A549 (cell line): ENCODE measurements at regions not wholly inside any gene's neighbourhood (a gene's known extent, or its start where the extent isn't known, plus 50 kb on each side); places are given as distances from the start of the nearest gene placed in this dataset.
"Not testable (repeated sequence)": the region's sequence is repeated elsewhere in the genome, so short reads cannot be mapped to it uniquely, and the experiment has no call there.

ENCODE experiments used
- ATAC-seq, 2 experiments: fragments of 200-7000 bp in 1 of 2; fragments of >200 bp in 1 of 2; cut with Nextera tagmentation in 1 of 2; cut with Tn5 transposase in 1 of 2; 3 replicates each; pipeline versions ENCODE4 v1.8.0 to v1.9.1; 2018 to 2020; ENCODE audit warnings: mild to moderate bottlenecking in 1 of 2, moderate library complexity in 1 of 2
- CTCF ChIA-PET: fragments of 300-600 bp; sonication (Branson Sonifier 250); formaldehyde crosslinking; extraction: SDS; loops from one replicate; lab custom pipeline; 2021; ENCODE audit warnings: antibody characterized with exemption, inconsistent platforms; lab: Yijun Ruan, JAX
- POLR2A ChIA-PET: fragments of 350-600 bp; formaldehyde crosslinking; extraction: SDS; loops from one replicate; lab custom pipeline; 2021; ENCODE audit warnings: antibody characterized with exemption, inconsistent platforms; lab: Yijun Ruan, JAX
- DNase-seq, 2 experiments: peaks; one replicate each; pipeline versions ENCODE4 v3.0.0 to v3.0.0-alpha.2; 2011 to 2016; ENCODE audit warnings: low read depth in 1 of 2, low spot score in 1 of 2
- FAIRE-seq: peaks from 2 replicates; lab custom pipeline; 2011; peaks lifted over from hg19 to GRCh38; lab: Jason Lieb, UNC
- H3K27ac ChIP-seq, 2 experiments: fragments of >200 bp; sonication (Bioruptor Twin); formaldehyde crosslinking; 3 replicates each; pipeline ENCODE4 v1.5.1; 2016 to 2017
- H3K4me1 ChIP-seq: fragments of >200 bp; sonication (Bioruptor Twin); formaldehyde crosslinking; 3 replicates; pipeline ENCODE4 v1.6.1; 2016
- H3K4me2 ChIP-seq: fragments of >200 bp; sonication (Bioruptor Twin); formaldehyde crosslinking; 3 replicates; pipeline ENCODE4 v1.6.1; 2016
- H3K4me3 ChIP-seq: fragments of >200 bp; sonication (Bioruptor Twin); formaldehyde crosslinking; 3 replicates; pipeline ENCODE4 v1.5.1; 2016
- H3K9me3 ChIP-seq: fragments of >200 bp; sonication (Bioruptor Twin); formaldehyde crosslinking; 3 replicates; pipeline ENCODE4 v1.6.1; 2016
- BHLHE40 ChIP-seq: IDR thresholded peaks from 2 replicates; pipeline ENCODE4 v1.6.1; 2012; ENCODE audit warnings: low read depth, low read length, inconsistent platforms
- CBX2 ChIP-seq: fragments of 200-600 bp; sonication (generic); IDR thresholded peaks from 2 replicates; pipeline ENCODE4 v1.6.1; 2016; ENCODE audit warnings: low read depth, mild to moderate bottlenecking, borderline replicate concordance
- CEBPB ChIP-seq, 2 experiments: fragments of >200 bp in 1 of 2; sonication (Bioruptor Twin) in 1 of 2; formaldehyde crosslinking in 1 of 2; IDR thresholded peaks; 2 replicates each; pipeline ENCODE4 v1.6.1; 2012 to 2016
- CHD4 ChIP-seq: fragments of 200-600 bp; sonication (generic); IDR thresholded peaks from 2 replicates; pipeline ENCODE4 v1.6.1; 2016; ENCODE audit warnings: antibody characterized with exemption, mild to moderate bottlenecking, borderline replicate concordance
- EHMT2 ChIP-seq: fragments of 200-600 bp; sonication (generic); IDR thresholded peaks from 2 replicates; pipeline ENCODE4 v1.6.1; 2016; ENCODE audit warnings: antibody characterized with exemption, low read depth, mild to moderate bottlenecking, moderate library complexity
- ELK1 ChIP-seq: fragments of 150-350 bp; IDR thresholded peaks from 2 replicates; pipeline ENCODE4 v1.6.1; 2014; ENCODE audit warnings: low read depth, mild to moderate bottlenecking, low read length
- EP300 ChIP-seq, 2 experiments: fragments of >200 bp; sonication (Bioruptor Twin); formaldehyde crosslinking; IDR thresholded peaks; 2 replicates in 1 of 2; 3 replicates in 1 of 2; pipeline ENCODE4 v1.6.1; 2016 to 2017
- FOSL2 ChIP-seq, 2 experiments: fragments of 450-650 bp in 1 of 2; fragments of >200 bp in 1 of 2; sonication (Bioruptor Twin) in 1 of 2; formaldehyde crosslinking; IDR thresholded peaks; 2 replicates each; pipeline versions ENCODE4 v1.5.0 to v1.6.1; 2016 to 2020; ENCODE audit warnings: mild to moderate bottlenecking in 1 of 2, moderate library complexity in 1 of 2
- HEYL ChIP-seq: fragments of 250-450 bp; sonication (Bioruptor Pico); IDR thresholded peaks from 2 replicates; pipeline ENCODE4 v1.8.0; 2021; ENCODE audit warnings: mild to moderate bottlenecking, moderate library complexity
- HMGXB4 ChIP-seq: fragments of 250-450 bp; sonication (Bioruptor Pico); IDR thresholded peaks from 2 replicates; pipeline ENCODE4 v1.5.0; 2021; ENCODE audit warnings: mild to moderate bottlenecking, moderate library complexity, borderline replicate concordance
- HOXB5 ChIP-seq: fragments of 250-450 bp; sonication (Bioruptor Pico); IDR thresholded peaks from 2 replicates; pipeline ENCODE4 v1.5.0; 2020; ENCODE audit warnings: mild to moderate bottlenecking, moderate library complexity
- KDM5A ChIP-seq: fragments of 200-600 bp; sonication (generic); IDR thresholded peaks from 2 replicates; pipeline ENCODE4 v1.6.1; 2016; ENCODE audit warnings: antibody characterized with exemption, mild to moderate bottlenecking
- MAX ChIP-seq: IDR thresholded peaks from 2 replicates; pipeline ENCODE4 v1.6.1; 2012
- MAZ ChIP-seq: fragments of 150-350 bp; IDR thresholded peaks from 2 replicates; pipeline ENCODE4 v1.6.1; 2014; ENCODE audit warnings: antibody characterized with exemption, low read depth, low read length, borderline replicate concordance
- NFE2L2 ChIP-seq: fragments of 150-350 bp; conservative IDR thresholded peaks from 2 replicates; pipeline ENCODE4 v1.6.1; 2014; ENCODE audit warnings: low read length
- PHF8 ChIP-seq: fragments of 200-600 bp; sonication (generic); IDR thresholded peaks from 2 replicates; pipeline ENCODE4 v1.6.1; 2016; ENCODE audit warnings: low read depth, mild to moderate bottlenecking, antibody characterized with exemption, moderate library complexity, borderline replicate concordance
- REST ChIP-seq: fragments of 200-600 bp; sonication (generic); IDR thresholded peaks from 2 replicates; pipeline ENCODE4 v1.6.1; 2016; ENCODE audit warnings: antibody characterized with exemption, mild to moderate bottlenecking, moderate library complexity
- SMC3 ChIP-seq: fragments of >200 bp; sonication (Bioruptor Twin); formaldehyde crosslinking; IDR thresholded peaks from 3 replicates; pipeline ENCODE4 v1.6.1; 2018; ENCODE audit warnings: inconsistent platforms
- TP53 ChIP-seq: fragments of 250-450 bp; sonication (Bioruptor Pico); IDR thresholded peaks from 2 replicates; pipeline ENCODE4 v1.5.0; 2021; ENCODE audit warnings: mild to moderate bottlenecking, moderate library complexity
- ZFP36 ChIP-seq: fragments of 450-650 bp; IDR thresholded peaks from 2 replicates; pipeline ENCODE4 v1.6.1; 2014; ENCODE audit warnings: borderline replicate concordance; ENCODE audit not compliant: partially characterized antibody
- ZNF302 ChIP-seq: fragments of 250-450 bp; sonication (Bioruptor Pico); IDR thresholded peaks from 2 replicates; pipeline ENCODE4 v1.9.0; 2021; ENCODE audit warnings: inconsistent platforms, mild to moderate bottlenecking, moderate library complexity
- ZSCAN20 ChIP-seq: fragments of 250-450 bp; sonication (Bioruptor Pico); IDR thresholded peaks from 2 replicates; pipeline ENCODE4 v1.8.0; 2022; ENCODE audit warnings: mild to moderate bottlenecking, moderate library complexity
- WGBS: methylation state at CpG from one replicate; pipeline ENCODE4 v1.1.6; 2017; ENCODE audit errors: missing lambda C conversion rate; 5-methylcytosine and 5-hydroxymethylcytosine counted together

- CTCF ChIA-PET, result no interaction called here
- DNase-seq, result no peak
- no peak overlapping the region for H3K27ac ChIP-seq
- no peaks in the 10 kb centered on the region for H3K4me1 ChIP-seq
- FAIRE-seq, result no peak
- 21% methylated on average over 3 of the region's 3 CpGs for WGBS
- ATAC-seq, result no peak
- POLR2A ChIA-PET, result no interaction called here
- TF ChIP-seq CHD4 (no peak), KDM5A (no peak), ZNF302 (CRISPR knock-in tag) (no peak), HEYL (CRISPR knock-in tag) (no peak), SMC3 (no peak), REST (no peak), ZFP36 (no peak), MAZ (no peak), TP53 (CRISPR knock-in tag) (no peak), FOSL2 (IDR thresholded peaks at IDR 0.05) (no peak), FOSL2 (CRISPR knock-in tag; IDR thresholded peaks at IDR 0.05) (no peak)
- H3K9me3 ChIP-seq, result no peaks in the 10 kb centered on the region
- H3K4me3 ChIP-seq, result no peak overlapping the region
- no peak overlapping the region for H3K4me2 ChIP-seq
Measured at GRCh38 chr4:97140545-97140944, 1002.7 kb downstream of the STPG2 start.

- FAIRE-seq, ATAC-seq, H3K4me3 ChIP-seq, H3K4me2 ChIP-seq, H3K27ac ChIP-seq, H3K4me1 ChIP-seq, DNase-seq, CTCF ChIA-PET, H3K9me3 ChIP-seq, POLR2A ChIA-PET: not testable (repeated sequence)
- WGBS, result 59% methylated on average over 5 of the region's 5 CpGs
Measured at GRCh38 chr4:97141332-97141731, 1001.9 kb downstream of the STPG2 start.

- Histone ChIP-seq H3K9me3 (no peaks in the 10 kb centered on the region), H3K4me1 (no peaks in the 10 kb centered on the region), H3K4me3 (no peak overlapping the region), H3K27ac (no peak overlapping the region), H3K4me2 (no peak overlapping the region)
- no peak for DNase-seq
- ChIA-PET POLR2A (no interaction called here), CTCF (no interaction called here)
- 8% methylated on average over 2 of the region's 2 CpGs for WGBS
- FAIRE-seq, result no peak
- no peak for ATAC-seq
- TF ChIP-seq NFE2L2 (no peak), HMGXB4 (no peak), ZSCAN20 (CRISPR knock-in tag) (no peak), TP53 (CRISPR knock-in tag) (no peak), EP300 (IDR thresholded peaks at IDR 0.05) (no peak), CHD4 (no peak), HOXB5 (CRISPR knock-in tag) (no peak), ZFP36 (no peak), ELK1 (no peak), CEBPB (IDR thresholded peaks at IDR 0.05) (no peak), CBX2 (no peak), EHMT2 (no peak), BHLHE40 (no peak), PHF8 (no peak), REST (no peak), SMC3 (no peak), MAX (no peak)
Measured at GRCh38 chr4:97142410-97142809, 1000.9 kb downstream of the STPG2 start.
